ENCODE measurements at regions not wholly inside any gene's neighbourhood (a gene's known extent, or its start where the extent isn't known, plus 50 kb on each side); places are given as distances from the start of the nearest gene placed in this dataset.

- Histone ChIP-seq H2BK12ac (ENCODE audit: low read depth, low read length) (no peak overlapping the region), H2AK5ac (ENCODE audit: low read depth, low read length) (no peak overlapping the region), H3K9me3 (ENCODE audit: insufficient read depth in 2 of 2, low read depth in 1 of 2, low read length in 1 of 2) (no peaks in the 10 kb centered on the region), H2BK120ac (replicated peaks; ENCODE audit: low read depth, low read length) (no peak overlapping the region), H3K27me3 (replicated peaks in 1 of 4; ENCODE audit: control insufficient read depth in 3 of 4, extremely low read depth in 1 of 4, insufficient read depth in 3 of 4, low read length in 3 of 4) (no peaks in the 10 kb centered on the region), H3K79me2 (ENCODE audit: control insufficient read depth in 1 of 2, insufficient read depth in 2 of 2, low read length in 2 of 2) (no peaks in the 10 kb centered on the region), H3K23ac (ENCODE audit: insufficient read length) (no peak overlapping the region), H2BK5ac (ENCODE audit: low read depth, low read length) (no peak overlapping the region), H2AFZ (ENCODE audit: low read length) (no peak overlapping the region), H3K4ac (replicated peaks; ENCODE audit: insufficient read length, low read depth, low read length) (no peak overlapping the region), H2BK20ac (ENCODE audit: low read length) (no peak overlapping the region), H3K18ac (ENCODE audit: extremely low read depth, low read length) (no peak overlapping the region), H3K36me3 (ENCODE audit: control insufficient read depth in 2 of 4, insufficient read depth in 4 of 4, low read length in 3 of 4) (no peaks in the 10 kb centered on the region), H3K27ac (ENCODE audit: low read depth, low read length) (no peak overlapping the region), H3K4me1 (replicated peaks in 1 of 4; ENCODE audit: control insufficient read depth in 3 of 4, insufficient read depth in 4 of 4, low read length in 3 of 4) (no peaks in the 10 kb centered on the region), H4K20me1 (replicated peaks in 1 of 2; ENCODE audit: control insufficient read depth in 1 of 2, insufficient read depth in 2 of 2, low read length in 2 of 2) (no peaks in the 10 kb centered on the region), H3K4me2 (ENCODE audit: insufficient read depth in 1 of 2, low read depth in 2 of 2, low read length in 2 of 2) (no peak overlapping the region), H4K5ac (ENCODE audit: insufficient read length, low read depth, low read length) (no peak overlapping the region), H3K9ac (replicated peaks in 1 of 4; ENCODE audit: extremely low read depth in 1 of 4, low read depth in 3 of 4, low read length in 3 of 4) (no peak overlapping the region), H3K56ac (replicated peaks; ENCODE audit: insufficient read length, low read depth, low read length) (no peak overlapping the region), H3K79me1 (ENCODE audit: low read depth, low read length) (no peaks in the 10 kb centered on the region), H4K8ac (ENCODE audit: extremely low read depth, insufficient read depth, low read length) (no peak overlapping the region), H4K91ac (replicated peaks; ENCODE audit: insufficient read length, low read length) (no peak overlapping the region), H3K23me2 (ENCODE audit: low read depth, low read length) (no peaks in the 10 kb centered on the region), H2BK15ac (ENCODE audit: low read length) (no peak overlapping the region), H3K14ac (ENCODE audit: insufficient read length) (no peak overlapping the region), H3K4me3 (ENCODE audit: extremely low read depth in 1 of 4, insufficient read depth in 2 of 4, low read depth in 3 of 4, low read length in 4 of 4) (no peak overlapping the region)
- TF ChIP-seq CHD2 (IDR thresholded peaks at IDR 0.05; ENCODE audit: low read length), result no peak
- no peak for TF ChIP-seq POU5F1 (IDR thresholded peaks at IDR 0.05; ENCODE audit: low read depth, low read length)
- TF ChIP-seq SP4 (IDR thresholded peaks at IDR 0.05; ENCODE audit: low read length), result no peak
- no peak for TF ChIP-seq RBBP5 (IDR thresholded peaks at IDR 0.05; ENCODE audit: borderline replicate concordance, low read depth, low read length)
- TF ChIP-seq POLR2A (IDR thresholded peaks at IDR 0.05; ENCODE audit: control extremely low read depth in 1 of 2, low read depth in 2 of 2, low read length in 2 of 2), result no peak
- TF ChIP-seq GABPA (IDR thresholded peaks at IDR 0.05; ENCODE audit: borderline replicate concordance, insufficient read depth, low read length), result no peak
- TF ChIP-seq HDAC2 (IDR thresholded peaks at IDR 0.05; ENCODE audit: borderline replicate concordance in 1 of 2, low read depth in 2 of 2, low read length in 2 of 2), result no peak
- no peak for TF ChIP-seq NRF1 (IDR thresholded peaks at IDR 0.05; ENCODE audit: low read depth, low read length)
- no peak for TF ChIP-seq SAP30 (IDR thresholded peaks at IDR 0.05; ENCODE audit: insufficient read depth, insufficient replicate concordance, low read length)
- no peak for TF ChIP-seq PHF8 (conservative IDR thresholded peaks at IDR 0.05; ENCODE audit: low read depth, low read length)
- DNase-seq (ENCODE audit: low read depth in 1 of 2, low spot score in 2 of 2) (no peak), FAIRE-seq (no peak)
- 90% methylated on average over 2 of the region's 2 CpGs; no CpG with 5 or more reads in 1 of the 2 experiments for WGBS, 2 experiments (ENCODE audit: extremely low coverage in 1 of 2, insufficient coverage in 1 of 2, insufficient read length in 1 of 2, insufficient replicate concordance in 2 of 2, low coverage in 1 of 2, low lambda C conversion rate in 2 of 2, missing lambda C conversion rate in 1 of 2)
- CTCF ChIA-PET (ENCODE audit: partially characterized antibody), result no interaction called here
- POLR2A ChIA-PET (ENCODE audit: partially characterized antibody), result no interaction called here
Observed at GRCh38 chrX:109261279-109261678, 220.6 kb downstream of the GUCY2F start.
